ENCODE measurements at regions not wholly inside any gene's neighbourhood (a gene's known extent, or its start where the extent isn't known, plus 50 kb on each side); places are given as distances from the start of the nearest gene placed in this dataset.

DNA sequence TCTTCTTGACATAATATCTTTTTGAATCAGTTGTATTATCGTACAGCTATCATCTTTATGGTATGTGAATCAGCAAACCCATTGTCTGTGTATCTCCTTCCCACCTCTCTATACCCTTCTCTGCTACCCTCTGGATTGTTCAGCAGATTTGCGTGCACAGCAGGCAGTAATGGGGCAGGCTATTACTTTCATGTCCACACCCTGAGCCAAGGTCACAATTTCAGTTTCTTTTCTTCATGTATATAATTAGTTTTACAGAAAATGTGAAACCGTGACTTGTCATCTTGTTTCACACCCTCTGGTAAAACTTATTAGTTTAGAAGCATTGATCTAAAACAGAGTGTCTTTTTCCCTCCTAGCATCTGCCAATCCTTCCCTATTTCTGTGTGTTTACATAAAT lies 770.4 kb upstream of the SEMA6D start:
- TF ChIP-seq, protein P1, sequence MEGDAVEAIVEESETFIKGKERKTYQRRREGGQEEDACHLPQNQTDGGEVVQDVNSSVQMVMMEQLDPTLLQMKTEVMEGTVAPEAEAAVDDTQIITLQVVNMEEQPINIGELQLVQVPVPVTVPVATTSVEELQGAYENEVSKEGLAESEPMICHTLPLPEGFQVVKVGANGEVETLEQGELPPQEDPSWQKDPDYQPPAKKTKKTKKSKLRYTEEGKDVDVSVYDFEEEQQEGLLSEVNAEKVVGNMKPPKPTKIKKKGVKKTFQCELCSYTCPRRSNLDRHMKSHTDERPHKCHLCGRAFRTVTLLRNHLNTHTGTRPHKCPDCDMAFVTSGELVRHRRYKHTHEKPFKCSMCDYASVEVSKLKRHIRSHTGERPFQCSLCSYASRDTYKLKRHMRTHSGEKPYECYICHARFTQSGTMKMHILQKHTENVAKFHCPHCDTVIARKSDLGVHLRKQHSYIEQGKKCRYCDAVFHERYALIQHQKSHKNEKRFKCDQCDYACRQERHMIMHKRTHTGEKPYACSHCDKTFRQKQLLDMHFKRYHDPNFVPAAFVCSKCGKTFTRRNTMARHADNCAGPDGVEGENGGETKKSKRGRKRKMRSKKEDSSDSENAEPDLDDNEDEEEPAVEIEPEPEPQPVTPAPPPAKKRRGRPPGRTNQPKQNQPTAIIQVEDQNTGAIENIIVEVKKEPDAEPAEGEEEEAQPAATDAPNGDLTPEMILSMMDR (IDR thresholded peaks at IDR 0.05; ENCODE audit: low read length) = no peak
- no peak for TF ChIP-seq EZH2 (IDR thresholded peaks at IDR 0.05; ENCODE audit: borderline replicate concordance, low read length)
